GM19043 (cell line): ENCODE measurements at regions not wholly inside any gene's neighbourhood (a gene's known extent, or its start where the extent isn't known, plus 50 kb on each side); places are given as distances from the start of the nearest gene placed in this dataset.

Experiments
- ATAC-seq: cut with Tn5 transposase; IDR thresholded peaks from one replicate; pipeline ENCODE4 v1.9.1; 2021; ENCODE audit warnings: low read depth; ENCODE audit not compliant: unreplicated experiment

- no peak for ATAC-seq
Measured at GRCh38 chr4:151953312-151953711, 192.5 kb upstream of the GATB start.

GRCh38 chr4:151952711-151953254, 192.0 kb upstream of the GATB start:
- no peak for ATAC-seq

GRCh38 chr4:151952137-151952536, 191.3 kb upstream of the GATB start:
- no peak for ATAC-seq

DNA sequence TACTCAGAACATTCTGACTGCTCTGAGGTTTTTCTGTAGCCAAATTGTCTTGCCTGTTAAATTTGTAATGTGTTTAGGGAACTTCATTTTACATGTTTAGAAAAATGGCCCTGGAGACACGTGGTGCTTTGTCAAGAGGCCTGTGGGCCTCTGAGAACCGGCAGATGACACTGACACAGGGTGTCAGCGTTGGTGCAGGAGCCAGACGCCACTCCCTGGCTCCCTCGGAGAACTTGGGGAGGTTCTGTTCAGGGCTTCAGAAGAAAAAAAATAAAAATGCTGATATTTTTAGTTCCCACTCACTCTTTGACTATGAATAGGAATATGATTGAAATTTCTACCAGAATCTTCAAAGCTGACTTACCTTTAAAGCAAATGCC, 190.9 kb upstream of the GATB start:
- ATAC-seq, result no peak

- no peak for ATAC-seq
Measured at GRCh38 chr4:151950993-151951670, 190.3 kb upstream of the GATB start.

DNA sequence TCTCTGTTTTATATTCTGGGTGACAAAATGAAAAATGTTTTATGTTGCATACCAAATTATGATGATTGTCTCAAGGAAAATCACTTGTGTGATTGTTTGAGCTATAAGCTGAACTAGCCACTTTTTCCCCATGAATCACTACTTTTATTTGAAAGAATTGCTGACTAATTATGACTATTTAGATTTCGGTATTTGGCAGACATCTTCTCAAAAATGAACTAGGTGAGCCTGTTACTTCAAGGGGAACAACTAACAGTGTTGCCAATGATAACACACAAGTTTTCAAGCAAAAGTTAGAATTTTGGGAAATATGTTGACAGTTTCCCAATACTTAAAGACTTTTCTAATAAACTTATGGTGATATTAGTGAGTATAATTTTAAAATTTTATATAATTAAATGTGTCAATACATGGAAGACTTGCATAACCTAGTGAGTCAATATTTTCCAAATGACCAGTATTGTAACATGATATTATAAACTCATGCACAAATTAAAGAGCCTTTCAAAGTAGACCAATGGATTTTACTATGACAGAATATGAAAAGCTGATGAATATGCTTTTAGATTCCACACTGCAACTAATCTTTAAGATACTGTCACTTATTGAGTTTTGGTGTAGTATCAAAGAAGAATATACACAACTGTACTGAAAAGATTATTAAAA, 187.7 kb upstream of the GATB start:
- no peak for ATAC-seq

GRCh38 chr4:151946718-151947117, 185.9 kb upstream of the GATB start:
- no peak for ATAC-seq

DNA sequence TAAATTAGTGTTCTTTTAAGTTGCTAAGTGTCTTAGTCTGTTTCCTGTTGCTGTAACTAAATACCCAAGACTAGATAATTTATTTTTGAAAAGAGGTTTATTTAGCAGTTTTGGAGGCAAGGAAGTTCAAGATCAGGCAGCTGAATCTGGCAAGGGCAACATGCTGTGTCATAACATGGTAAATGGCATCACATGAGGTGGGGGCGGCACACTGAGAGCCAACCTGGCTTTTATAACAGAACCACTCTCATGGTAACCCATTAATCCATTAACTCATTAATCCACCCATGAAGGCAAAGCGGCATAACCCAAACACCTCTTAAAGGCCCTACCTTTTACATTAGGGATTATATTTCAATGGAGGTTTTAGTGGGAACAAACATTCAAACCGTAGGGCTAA, 182.2 kb upstream of the GATB start:
- no peak for ATAC-seq

- no peak for ATAC-seq
Measured at GRCh38 chr4:151940926-151941617, 180.3 kb upstream of the GATB start.

GRCh38 chr4:151940291-151940690, 179.5 kb upstream of the GATB start:
- ATAC-seq, result no peak

DNA sequence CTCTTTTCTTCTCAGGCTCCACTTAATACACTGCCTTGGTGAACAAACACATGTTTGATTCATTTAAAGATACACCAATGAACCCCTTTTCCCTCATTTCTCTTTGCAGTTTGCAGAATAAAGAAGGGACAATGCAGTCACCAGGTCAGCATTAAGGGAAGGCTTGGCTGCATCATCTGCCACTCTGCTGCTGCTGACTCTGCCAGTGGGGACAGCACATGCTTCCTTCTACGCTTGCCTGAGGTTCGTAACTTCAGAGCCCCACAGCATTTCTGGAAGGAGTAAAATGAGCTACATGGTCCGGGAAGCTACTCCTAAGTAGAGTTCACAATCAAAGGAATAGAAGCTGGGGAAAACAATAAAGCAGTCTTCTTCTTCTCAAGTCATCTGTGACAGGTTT, 178.9 kb upstream of the GATB start:
- ATAC-seq, result no peak

- ATAC-seq, result no peak
Measured at GRCh38 chr4:151935411-151935810, 174.6 kb upstream of the GATB start.

GRCh38 chr4:151934766-151935165, 174.0 kb upstream of the GATB start:
- ATAC-seq, result no peak

DNA sequence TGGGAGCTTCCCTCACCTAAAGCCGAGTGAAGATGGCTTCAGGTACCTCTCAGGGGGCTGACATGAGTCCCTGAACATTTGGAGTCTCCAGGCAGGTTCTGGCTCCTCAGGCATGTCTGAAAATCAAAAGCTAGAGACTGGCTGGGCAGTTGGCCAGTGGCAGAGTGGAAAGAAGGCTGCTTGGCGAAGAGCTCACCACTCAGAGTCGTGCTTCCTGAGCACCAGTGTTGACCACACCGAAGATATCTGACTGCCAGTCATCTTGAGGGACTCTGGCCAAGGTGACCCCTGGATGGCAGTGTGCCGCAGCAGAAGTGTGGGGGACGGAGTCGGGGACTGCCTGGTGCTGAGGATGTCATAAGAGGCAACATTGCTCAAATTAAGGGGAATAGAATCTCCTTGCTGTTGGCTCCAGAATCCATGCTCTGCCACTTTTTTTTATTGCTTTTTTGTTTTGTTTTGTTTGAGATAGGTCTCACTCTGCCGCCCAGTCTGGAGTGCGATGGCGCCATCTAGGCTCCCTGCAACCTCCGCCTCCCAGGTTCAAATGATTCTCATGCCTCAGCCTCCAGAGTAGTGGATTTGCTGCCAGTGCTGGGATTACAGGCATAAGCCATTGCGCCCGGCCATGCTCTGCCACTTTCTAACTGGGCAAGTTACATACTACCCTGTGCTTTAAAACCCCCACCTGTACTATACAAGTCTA, 172.5 kb upstream of the GATB start:
- no peak for ATAC-seq

DNA sequence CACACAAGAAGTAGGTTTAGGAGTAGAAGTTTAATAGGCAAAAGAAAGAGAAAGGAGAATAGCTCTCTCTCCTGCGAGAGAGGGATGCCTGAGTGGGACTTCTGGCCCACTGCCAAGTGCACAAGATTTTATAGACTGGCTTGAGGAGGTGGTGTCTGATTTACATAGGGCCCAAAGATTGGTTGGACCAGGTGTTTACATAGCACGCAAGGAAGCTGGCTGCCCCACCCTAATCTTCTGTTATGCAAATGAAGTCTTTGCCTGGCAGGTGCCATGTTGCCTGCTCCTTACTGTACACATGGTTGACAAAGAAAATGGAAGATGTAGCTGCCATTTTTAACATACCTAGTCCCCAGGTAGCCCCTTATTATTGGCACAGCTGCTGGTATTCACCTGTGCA, 170.8 kb upstream of the GATB start:
- no peak for ATAC-seq

DNA sequence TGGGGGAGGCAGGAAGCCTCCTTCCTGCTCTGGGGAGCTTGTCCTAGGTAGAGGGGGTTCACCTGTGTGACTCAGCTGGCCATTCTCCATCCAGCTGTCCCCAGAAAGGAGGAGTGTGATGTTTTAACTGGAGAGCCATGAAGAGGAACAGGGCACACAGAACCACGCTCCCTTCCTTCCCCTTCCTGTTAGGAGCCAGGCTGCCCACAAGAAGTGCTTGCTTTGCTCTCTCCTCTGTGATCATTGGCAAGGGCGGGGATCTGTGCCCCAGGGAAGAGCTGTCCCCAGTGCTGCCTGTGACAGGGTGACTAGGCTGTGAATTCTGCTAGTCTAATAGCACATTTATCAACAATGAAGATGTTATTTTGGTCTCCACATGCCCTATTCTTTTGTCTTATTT, 169.6 kb upstream of the GATB start:
- no peak for ATAC-seq

DNA sequence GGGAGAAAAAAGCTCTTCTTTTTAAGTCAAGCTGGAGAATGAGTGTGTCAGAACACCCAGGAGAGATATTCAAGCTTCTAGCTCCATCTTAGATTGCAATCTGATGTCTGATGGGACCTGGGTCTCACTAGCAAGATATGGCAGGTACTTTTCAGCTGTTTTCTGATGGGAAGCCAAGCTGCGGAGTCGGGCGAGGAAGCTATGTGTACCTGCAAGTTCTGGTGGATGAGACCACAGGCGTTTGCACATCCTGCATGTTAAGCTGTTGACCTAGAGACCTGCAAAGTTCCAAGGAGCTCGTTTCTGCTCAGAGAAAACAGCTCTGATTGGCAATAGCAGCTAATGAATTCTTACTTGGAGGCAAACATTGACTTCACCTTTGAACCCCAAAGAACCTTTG, 167.3 kb upstream of the GATB start:
- ATAC-seq, result no peak

DNA sequence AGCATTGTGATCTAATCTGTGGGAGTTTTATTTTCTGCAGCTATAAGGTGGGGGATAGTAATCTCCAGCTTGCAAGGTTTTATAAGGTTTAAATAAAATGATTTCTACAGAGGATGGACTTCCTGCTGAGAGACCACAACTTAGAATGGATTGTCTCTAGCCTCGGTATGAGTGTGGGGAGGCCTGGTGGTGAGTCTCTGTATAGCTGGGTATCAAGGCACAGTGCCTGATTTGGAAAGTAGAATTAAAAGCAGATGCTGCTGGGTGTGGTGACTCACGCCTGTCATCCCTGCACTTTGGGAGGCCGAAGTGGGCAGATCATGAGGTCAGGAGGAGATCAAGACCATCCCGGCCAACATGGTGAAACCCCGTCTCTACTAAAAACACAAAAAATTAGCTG, 162.0 kb upstream of the GATB start:
- ATAC-seq, result no peak

- no peak for ATAC-seq
Measured at GRCh38 chr4:151922306-151922705, 161.5 kb upstream of the GATB start.

- ATAC-seq, result no peak
Measured at GRCh38 chr4:151921811-151922210, 161.0 kb upstream of the GATB start.

- no peak for ATAC-seq
Measured at GRCh38 chr4:151921386-151921785, 160.6 kb upstream of the GATB start.
